Stomach smooth muscle (tissue), 2 donors: ENCODE measurements at regions not wholly inside any gene's neighbourhood (a gene's known extent, or its start where the extent isn't known, plus 50 kb on each side); places are given as distances from the start of the nearest gene placed in this dataset.

Source experiments
- H3K27ac ChIP-seq: one replicate; pipeline ENCODE4 v1.7.0; 2013; ENCODE audit warnings: mild to moderate bottlenecking, low read length, inconsistent platforms
- H3K27me3 ChIP-seq, 2 donors: one replicate each; pipeline ENCODE4 v1.7.0; 2013; ENCODE audit warnings: low read length in 2 of 2; ENCODE audit not compliant: insufficient read depth in 2 of 2, control insufficient read depth in 1 of 2
- H3K36me3 ChIP-seq, 2 donors: one replicate each; pipeline ENCODE4 v1.7.0; 2013; ENCODE audit warnings: low read length in 2 of 2; ENCODE audit not compliant: control insufficient read depth in 2 of 2, insufficient read depth in 2 of 2
- H3K4me1 ChIP-seq: one replicate; pipeline ENCODE4 v1.7.0; 2013; ENCODE audit warnings: low read length; ENCODE audit not compliant: control insufficient read depth, insufficient read depth
- H3K4me3 ChIP-seq, 2 donors: one replicate each; pipeline ENCODE4 v1.7.0; 2013; ENCODE audit warnings: low read length in 2 of 2
- H3K9ac ChIP-seq, 2 donors: one replicate each; pipeline ENCODE4 v1.7.0; 2013; ENCODE audit warnings: low read length in 2 of 2, mild to moderate bottlenecking in 1 of 2
- H3K9me3 ChIP-seq, 2 donors: one replicate each; pipeline ENCODE4 v1.7.0; 2013; ENCODE audit warnings: low read length in 2 of 2; ENCODE audit not compliant: control insufficient read depth in 2 of 2
- donor health status: healthy.
- donor health status: Pancreatic carcinoma.

DNA sequence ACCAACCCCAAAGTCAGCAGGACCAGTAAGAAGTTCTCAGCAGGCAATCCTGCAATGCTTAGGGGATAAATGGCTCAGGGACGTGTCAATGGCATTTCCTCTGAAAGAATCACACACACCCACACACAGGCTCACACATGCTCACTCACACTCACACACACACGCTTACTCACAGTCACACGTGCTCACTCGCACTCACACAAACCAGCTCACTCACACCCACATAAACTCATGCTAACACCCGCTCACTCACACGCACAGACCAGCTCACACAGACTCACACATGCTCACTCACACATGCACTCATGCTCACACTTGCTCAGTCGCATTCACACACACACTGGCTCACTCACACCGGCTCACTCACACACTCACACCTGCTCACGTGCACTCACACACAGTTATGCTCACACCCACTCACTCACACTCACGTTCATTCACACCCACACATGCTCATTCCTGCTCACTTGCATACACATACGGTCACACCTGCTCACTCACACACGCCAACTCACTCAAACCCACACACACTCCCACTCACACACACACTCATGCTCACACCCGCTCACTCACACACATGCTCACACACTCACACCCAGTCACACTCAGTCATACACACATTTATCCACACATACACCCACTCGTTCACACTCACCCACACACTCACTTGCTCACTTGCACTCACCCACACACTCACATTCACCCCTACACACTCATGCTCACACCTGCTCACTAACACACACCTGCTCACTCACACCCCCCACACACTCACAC, 436.8 kb downstream of the BCL11B start:
- Histone ChIP-seq H3K9ac (no peak overlapping the region), H3K4me3 (no peak overlapping the region), H3K9me3 (peaks cover 0 to 6% of the 10 kb centered on the region in 2 donors), H3K27me3 (peaks cover 5 to 6% of the 10 kb centered on the region in 2 donors), H3K4me1 (no peaks in the 10 kb centered on the region), H3K27ac (no peak overlapping the region), H3K36me3 (no peaks in the 10 kb centered on the region)

DNA sequence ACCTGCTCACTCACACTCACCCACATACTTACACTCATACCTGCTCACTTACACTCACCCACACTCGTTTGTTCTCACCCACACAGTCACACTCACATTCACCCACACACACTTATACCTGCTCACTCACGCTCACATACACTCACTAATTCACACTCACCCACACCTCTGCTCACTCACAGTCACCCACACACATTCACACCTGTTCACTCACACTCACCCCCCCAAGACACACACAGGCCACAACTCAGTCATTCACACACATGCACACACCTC, 436.2 kb downstream of the BCL11B start:
- Histone ChIP-seq H3K4me1 (no peaks in the 10 kb centered on the region), H3K9ac (no peak overlapping the region), H3K27ac (no peak overlapping the region), H3K27me3 (peaks cover 3 to 5% of the 10 kb centered on the region in 2 donors), H3K9me3 (peaks cover 0 to 6% of the 10 kb centered on the region in 2 donors), H3K4me3 (no peak overlapping the region), H3K36me3 (no peaks in the 10 kb centered on the region)

DNA sequence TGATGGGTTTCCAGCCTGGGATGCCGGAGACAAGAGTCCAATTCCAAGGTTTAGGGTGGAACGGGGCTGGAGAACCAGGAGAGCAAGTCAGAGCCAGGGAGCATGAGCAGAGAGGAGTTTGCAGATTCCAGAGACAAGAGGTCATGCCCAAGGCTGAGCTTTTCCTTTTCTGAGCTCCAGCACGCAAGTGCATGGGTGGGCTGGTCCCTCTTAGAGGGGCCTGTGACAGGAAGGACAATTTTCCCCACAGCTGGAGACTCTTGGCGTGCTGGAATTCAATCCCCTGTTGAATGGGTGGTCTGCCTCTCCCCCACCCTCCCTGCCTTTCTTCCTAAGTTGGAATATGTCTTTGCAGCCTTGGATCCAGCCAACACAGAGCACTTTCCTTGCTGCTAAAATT, 431.9 kb downstream of the BCL11B start:
- Histone ChIP-seq H3K27ac (no peak overlapping the region), H3K9me3 (peaks cover 0 to 6% of the 10 kb centered on the region in 2 donors), H3K4me1 (no peaks in the 10 kb centered on the region), H3K27me3 (peaks cover 0 to 6% of the 10 kb centered on the region in 2 donors), H3K36me3 (no peaks in the 10 kb centered on the region), H3K9ac (no peak overlapping the region), H3K4me3 (no peak overlapping the region)

DNA sequence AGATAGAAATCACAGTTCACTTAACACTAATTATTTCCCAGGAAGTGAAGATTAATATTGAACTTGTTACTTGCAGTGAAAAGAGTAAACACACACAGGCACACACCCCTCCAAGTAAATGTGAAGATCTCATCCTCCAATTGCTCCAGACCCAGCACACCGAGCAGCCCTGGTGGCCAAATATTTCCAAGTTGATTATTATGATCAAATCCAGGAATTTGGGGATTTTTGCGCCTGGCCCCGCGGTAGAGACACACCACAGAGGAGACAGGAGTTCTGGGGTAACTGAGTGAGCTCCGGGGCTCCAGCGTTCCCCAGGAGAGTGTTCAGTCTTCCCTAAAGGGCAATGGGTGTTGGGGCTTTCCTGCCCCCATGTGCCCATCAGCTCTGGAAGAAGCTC, 431.5 kb downstream of the BCL11B start:
- Histone ChIP-seq H3K9me3 (peaks cover 0 to 6% of the 10 kb centered on the region in 2 donors), H3K4me1 (no peaks in the 10 kb centered on the region), H3K9ac (no peak overlapping the region), H3K36me3 (no peaks in the 10 kb centered on the region), H3K27ac (no peak overlapping the region), H3K4me3 (no peak overlapping the region), H3K27me3 (peaks cover 0 to 6% of the 10 kb centered on the region in 2 donors)

DNA sequence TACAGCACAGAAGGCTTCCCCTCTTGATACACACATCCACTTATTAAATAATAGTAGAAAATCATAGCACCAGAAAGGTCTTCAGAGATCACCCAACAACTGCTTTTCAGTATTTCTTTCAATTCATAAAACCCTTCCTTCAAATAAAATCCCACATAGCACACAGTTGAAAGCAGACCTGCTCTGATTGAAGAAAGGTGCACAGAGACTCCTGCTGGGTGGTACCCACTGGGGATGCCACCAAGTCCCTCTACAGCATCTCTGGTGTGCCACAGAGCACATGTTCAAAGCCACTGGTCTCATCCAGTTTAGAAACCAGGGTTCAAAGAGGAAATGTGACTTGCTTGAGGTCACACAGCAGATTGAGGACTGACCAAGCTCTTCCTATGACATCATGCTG, 427.5 kb downstream of the BCL11B start:
- Histone ChIP-seq H3K9ac (no peak overlapping the region), H3K27me3 (peaks cover 0 to 5% of the 10 kb centered on the region in 2 donors), H3K27ac (no peak overlapping the region), H3K9me3 (no peaks in the 10 kb centered on the region), H3K4me1 (no peaks in the 10 kb centered on the region), H3K4me3 (no peak overlapping the region), H3K36me3 (no peaks in the 10 kb centered on the region)

DNA sequence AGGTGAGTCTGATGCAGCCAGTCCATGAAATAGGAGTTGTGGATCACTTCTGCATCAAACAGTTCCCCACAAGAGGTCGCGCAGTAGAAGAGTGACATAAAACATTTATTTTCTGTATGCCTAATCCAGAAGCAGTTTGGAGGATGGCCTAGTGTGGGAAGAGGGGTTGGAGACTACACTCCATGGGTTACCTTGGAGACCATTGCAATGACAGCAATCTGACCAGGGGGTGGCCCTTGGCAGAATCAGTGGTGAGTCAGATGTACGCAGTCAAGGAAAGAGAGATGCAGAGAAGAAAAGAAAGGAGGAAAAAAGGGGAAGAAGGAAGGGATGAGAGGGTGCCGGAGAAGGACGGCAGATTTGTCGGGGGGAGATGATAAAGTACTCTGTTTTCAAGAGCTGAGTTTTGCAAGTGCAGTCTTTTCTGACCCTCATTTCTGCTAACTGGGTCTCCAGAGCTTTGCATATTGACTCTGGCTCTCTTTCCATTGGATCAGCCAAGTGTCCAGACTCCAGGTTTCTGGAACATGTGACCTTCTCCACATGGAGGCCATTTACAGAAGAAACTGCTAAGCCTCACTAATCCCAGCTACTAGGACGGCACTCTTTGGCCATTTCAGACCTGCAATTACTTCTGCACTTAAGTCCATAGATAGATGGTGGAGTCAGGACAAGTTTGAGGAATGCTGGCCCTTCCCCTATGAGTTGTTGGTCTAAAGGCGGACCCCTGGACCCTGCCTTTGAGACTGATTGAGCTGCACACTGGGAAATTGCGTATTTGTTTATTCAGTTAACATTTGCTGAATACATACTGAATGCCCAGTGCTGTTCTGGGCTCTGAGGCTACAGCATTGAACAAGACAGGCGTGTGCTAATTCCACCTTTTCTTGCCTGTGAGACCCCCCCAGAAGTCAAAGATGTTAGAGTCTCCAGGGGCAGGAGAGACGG, 424.2 kb downstream of the BCL11B start:
- Histone ChIP-seq H3K27ac (no peak overlapping the region), H3K36me3 (no peaks in the 10 kb centered on the region), H3K27me3 (no peaks in the 10 kb centered on the region), H3K4me1 (no peaks in the 10 kb centered on the region), H3K9me3 (peaks cover 0 to 7% of the 10 kb centered on the region in 2 donors), H3K4me3 (no peak overlapping the region), H3K9ac (no peak overlapping the region)

DNA sequence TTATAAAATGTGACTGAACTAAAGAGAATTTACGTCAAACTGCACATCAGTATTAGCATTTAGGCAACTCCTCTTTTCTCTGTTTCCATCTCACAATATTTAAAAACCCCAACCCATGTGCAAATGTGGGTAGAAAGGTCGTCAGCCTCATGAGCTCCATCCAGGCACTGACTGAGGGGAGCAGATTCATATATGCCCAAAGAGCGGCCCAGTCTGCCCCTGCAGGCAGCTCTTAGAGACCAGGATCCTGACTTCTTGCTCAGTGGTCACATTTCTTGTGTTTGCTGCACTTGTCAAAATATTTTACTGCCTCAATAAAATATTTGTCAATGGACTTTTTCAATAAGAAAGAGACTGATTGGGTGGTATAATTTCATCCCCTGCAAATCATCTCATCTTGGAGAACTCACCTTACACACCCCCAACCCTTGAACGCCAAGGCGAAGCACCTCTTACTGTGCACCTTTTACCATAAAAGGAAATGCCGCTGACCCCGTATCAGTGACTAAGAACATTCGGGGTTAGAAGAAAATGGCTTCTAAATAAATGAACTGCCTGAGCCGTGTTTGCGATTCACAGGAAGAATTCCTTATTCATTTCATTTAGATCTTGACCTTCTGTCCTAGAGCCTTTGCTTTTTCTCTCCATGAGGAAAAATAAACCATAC, 418.8 kb downstream of the BCL11B start:
- H3K4me1 ChIP-seq = no peaks in the 10 kb centered on the region
- no peaks in the 10 kb centered on the region for H3K36me3 ChIP-seq
- no peak overlapping the region for H3K9ac ChIP-seq
- no peak overlapping the region for H3K27ac ChIP-seq
- H3K9me3 ChIP-seq = peaks cover 0 to 7% of the 10 kb centered on the region in 2 donors
- H3K4me3 ChIP-seq = no peak overlapping the region
- H3K27me3 ChIP-seq = peaks cover 0 to 2% of the 10 kb centered on the region in 2 donors

DNA sequence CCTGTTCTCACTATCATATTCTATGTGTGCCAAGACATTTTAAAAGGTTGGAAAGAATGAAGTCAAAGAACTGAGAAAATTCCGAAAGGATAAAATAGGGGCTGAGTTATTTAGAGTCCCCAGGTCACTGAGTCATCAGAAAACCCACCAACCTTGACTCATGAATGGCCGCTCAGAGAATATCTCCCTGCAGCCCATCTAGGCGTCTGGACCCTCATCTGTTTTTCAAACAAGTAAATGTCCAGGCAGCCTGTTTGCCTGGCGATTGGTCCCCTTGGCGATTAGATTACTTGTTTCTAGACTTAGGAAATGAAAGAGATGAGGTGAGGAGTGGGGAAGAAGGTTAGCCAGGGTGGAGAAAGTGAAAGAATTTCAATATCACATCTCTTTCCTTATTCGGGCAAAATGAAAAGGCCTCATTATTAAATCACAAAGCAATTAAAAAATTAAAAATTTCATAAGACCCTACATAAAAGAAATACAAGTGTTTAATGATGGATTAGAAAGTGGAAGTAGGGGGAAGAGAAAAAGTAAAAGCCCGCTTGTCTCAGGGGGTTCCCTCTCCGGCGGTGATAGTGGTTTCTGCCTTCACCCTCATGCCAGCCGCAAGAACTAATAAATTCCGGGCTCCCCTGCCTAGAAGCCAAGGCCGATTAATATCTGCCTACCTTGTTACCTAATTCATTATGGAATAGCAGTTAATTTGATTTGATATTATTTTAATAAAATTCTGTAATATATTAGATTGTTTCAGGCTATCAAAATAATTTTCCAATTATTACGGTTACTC, 415.9 kb downstream of the BCL11B start:
- Histone ChIP-seq H3K9me3 (peaks cover 0 to 2% of the 10 kb centered on the region in 2 donors), H3K4me3 (no peak overlapping the region), H3K36me3 (no peaks in the 10 kb centered on the region), H3K27me3 (peaks cover 0 to 3% of the 10 kb centered on the region in 2 donors), H3K4me1 (no peaks in the 10 kb centered on the region), H3K9ac (no peak overlapping the region), H3K27ac (no peak overlapping the region)

DNA sequence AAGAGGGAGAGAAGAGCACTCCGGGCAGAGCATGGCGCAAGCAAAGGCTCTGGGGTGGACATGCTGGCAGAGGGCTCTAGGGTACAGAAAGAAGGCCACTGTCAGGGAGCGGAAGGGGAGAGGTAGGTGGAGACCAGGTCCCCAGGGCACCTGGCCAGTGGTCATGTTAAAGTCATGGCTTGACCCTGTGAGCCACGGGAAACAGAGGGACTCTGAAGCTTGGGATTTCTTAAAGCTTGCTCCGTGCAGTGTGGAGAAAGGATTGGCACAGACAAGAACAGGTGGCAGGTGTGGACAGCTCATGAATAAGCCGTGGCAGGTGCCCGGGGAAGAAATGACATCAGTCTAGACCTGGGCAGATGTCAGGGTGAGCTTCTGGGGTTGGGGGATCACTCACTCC, 413.8 kb downstream of the BCL11B start:
- no peak overlapping the region for H3K4me3 ChIP-seq
- H3K9me3 ChIP-seq = no peaks in the 10 kb centered on the region
- no peak overlapping the region for H3K27ac ChIP-seq
- H3K9ac ChIP-seq = no peak overlapping the region
- peaks cover 0 to 3% of the 10 kb centered on the region in 2 donors for H3K27me3 ChIP-seq
- no peaks in the 10 kb centered on the region for H3K4me1 ChIP-seq
- no peaks in the 10 kb centered on the region for H3K36me3 ChIP-seq

DNA sequence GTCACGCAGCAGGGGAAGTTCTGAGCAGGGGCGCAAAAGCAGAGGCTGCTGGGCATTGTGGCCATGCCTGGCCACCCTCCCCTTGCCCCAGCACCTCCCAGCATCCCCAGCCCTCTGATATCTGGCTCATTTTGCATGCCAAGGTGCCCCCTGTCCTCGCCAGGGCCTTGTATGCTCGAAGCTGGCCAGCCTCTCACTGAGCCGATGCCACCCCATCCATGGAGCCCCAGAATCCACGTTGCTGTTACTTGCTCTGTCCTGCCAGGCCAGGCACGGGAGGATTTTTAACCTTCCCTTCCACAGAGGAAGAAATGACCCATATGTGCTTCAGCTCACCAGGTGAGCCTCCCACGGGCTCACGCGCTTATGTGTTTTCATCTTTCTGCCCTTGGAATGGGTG, 413.4 kb downstream of the BCL11B start:
- H3K36me3 ChIP-seq = no peaks in the 10 kb centered on the region
- H3K27ac ChIP-seq = no peak overlapping the region
- no peaks in the 10 kb centered on the region for H3K4me1 ChIP-seq
- no peak overlapping the region for H3K4me3 ChIP-seq
- no peak overlapping the region for H3K9ac ChIP-seq
- H3K27me3 ChIP-seq = peaks cover 0 to 2% of the 10 kb centered on the region in 2 donors
- no peaks in the 10 kb centered on the region for H3K9me3 ChIP-seq
